ENCODE measurements at regions not wholly inside any gene's neighbourhood (a gene's known extent, or its start where the extent isn't known, plus 50 kb on each side); places are given as distances from the start of the nearest gene placed in this dataset.

GRCh38 chr1:37257646-37258045 lies 216.7 kb upstream of the ZC3H12A start:
- DNase-seq = peak; percentile 75
- Histone ChIP-seq H3K27me3 (no peaks in the 10 kb centered on the region), H3K4me1 (peaks cover 19% of the 10 kb centered on the region), H3K9me3 (no peaks in the 10 kb centered on the region), H3K36me3 (no peaks in the 10 kb centered on the region), H3K4me3 (ENCODE audit: low read depth, low read length) (no peak overlapping the region; the same call in none of the 2 replicates)
- TF ChIP-seq CTCF (IDR thresholded peaks at IDR 0.05; ENCODE audit: low read depth, low read length) = no peak

- TF ChIP-seq CTCF (IDR thresholded peaks at IDR 0.05; ENCODE audit: low read depth, low read length) = no peak
- Histone ChIP-seq H3K4me3 (ENCODE audit: low read depth, low read length) (no peak overlapping the region; the same call in 1 of the 2 replicates), H3K9me3 (no peaks in the 10 kb centered on the region), H3K27me3 (no peaks in the 10 kb centered on the region), H3K36me3 (no peaks in the 10 kb centered on the region), H3K4me1 (peaks cover 19% of the 10 kb centered on the region)
- DNase-seq = peak; percentile 71
Observed at GRCh38 chr1:37258068-37258467, 216.3 kb upstream of the ZC3H12A start.

- no peaks in the 10 kb centered on the region for H3K9me3 ChIP-seq
- no peaks in the 10 kb centered on the region for H3K27me3 ChIP-seq
- H3K4me3 ChIP-seq (ENCODE audit: low read depth, low read length) = no peak overlapping the region
- no peak for TF ChIP-seq CTCF (IDR thresholded peaks at IDR 0.05; ENCODE audit: low read depth, low read length)
- H3K36me3 ChIP-seq = no peaks in the 10 kb centered on the region
- no peak for DNase-seq
- H3K4me1 ChIP-seq = peaks cover 19% of the 10 kb centered on the region
Observed at GRCh38 chr1:37259019-37259418, 215.4 kb upstream of the ZC3H12A start.

GRCh38 chr1:37261129-37261528 lies 213.3 kb upstream of the ZC3H12A start:
- Histone ChIP-seq H3K4me1 (peaks cover 23% of the 10 kb centered on the region), H3K36me3 (no peaks in the 10 kb centered on the region), H3K4me3 (ENCODE audit: low read depth, low read length) (no peak overlapping the region), H3K27me3 (no peaks in the 10 kb centered on the region), H3K9me3 (no peaks in the 10 kb centered on the region)
- no peak for TF ChIP-seq CTCF (IDR thresholded peaks at IDR 0.05; ENCODE audit: low read depth, low read length)
- no peak for DNase-seq

GRCh38 chr1:37262439-37263170 lies 211.8 kb upstream of the ZC3H12A start:
- Histone ChIP-seq H3K4me1 (peaks cover 21% of the 10 kb centered on the region), H3K36me3 (no peaks in the 10 kb centered on the region), H3K4me3 (ENCODE audit: low read depth, low read length) (no peak overlapping the region), H3K27me3 (no peaks in the 10 kb centered on the region), H3K9me3 (no peaks in the 10 kb centered on the region)
- no peak for TF ChIP-seq CTCF (IDR thresholded peaks at IDR 0.05; ENCODE audit: low read depth, low read length)
- DNase-seq = no peak

- Histone ChIP-seq H3K36me3 (no peaks in the 10 kb centered on the region), H3K4me3 (ENCODE audit: low read depth, low read length) (no peak overlapping the region), H3K9me3 (no peaks in the 10 kb centered on the region), H3K4me1 (peaks cover 20% of the 10 kb centered on the region), H3K27me3 (no peaks in the 10 kb centered on the region)
- DNase-seq = no peak
- no peak for TF ChIP-seq CTCF (IDR thresholded peaks at IDR 0.05; ENCODE audit: low read depth, low read length)
Observed at GRCh38 chr1:37265156-37265555, 209.2 kb upstream of the ZC3H12A start.
